ENCODE measurements at regions not wholly inside any gene's neighbourhood (a gene's known extent, or its start where the extent isn't known, plus 50 kb on each side); places are given as distances from the start of the nearest gene placed in this dataset.

- ATAC-seq = no peak
- no peaks in the 10 kb centered on the region for H3K4me1 Mint-ChIP-seq
Measured at GRCh38 chr5:97554977-97555643, 372.1 kb upstream of the RIOK2 start.

GRCh38 chr5:97555644-97555981 lies 372.6 kb upstream of the RIOK2 start:
- H3K36me3 ChIP-seq (ENCODE audit: control insufficient read depth, insufficient read depth, low read length) = no peaks in the 10 kb centered on the region
- no peak for TF ChIP-seq CTCF (IDR thresholded peaks at IDR 0.05)
- intact Hi-C loops (cut with micrococcal nuclease) = no loop called here
- H3K4me1 ChIP-seq (ENCODE audit: control insufficient read depth, insufficient read depth, low read length) = no peaks in the 10 kb centered on the region
- H3K27me3 Mint-ChIP-seq (ENCODE audit: low read depth in 2 of 2) = no peaks in the 10 kb centered on the region
- no peak overlapping the region for H3K4me3 Mint-ChIP-seq
- no peaks in the 10 kb centered on the region for H3K9me3 ChIP-seq (ENCODE audit: control insufficient read depth, insufficient read depth, low read length)
- no peak overlapping the region for H3K4me3 ChIP-seq (ENCODE audit: low read length)
- H3K27ac Mint-ChIP-seq = no peak overlapping the region
- WGBS (ENCODE audit: insufficient coverage) = 91% methylated on average over 1 of the region's 1 CpG
- no peaks in the 10 kb centered on the region for H3K36me3 Mint-ChIP-seq
- no peaks in the 10 kb centered on the region for H3K27me3 ChIP-seq (ENCODE audit: control insufficient read depth, insufficient read depth, low read length)
- no peaks in the 10 kb centered on the region for H3K4me1 Mint-ChIP-seq
- no peak for ATAC-seq
- no peak overlapping the region for H3K27ac ChIP-seq (ENCODE audit: low read length)
- DNase-seq = no peak
- H3K9me3 Mint-ChIP-seq = no peaks in the 10 kb centered on the region

More at GRCh38 chr5:97554977-97555643, 372.1 kb upstream of the RIOK2 start:
- H3K9me3 Mint-ChIP-seq = no peaks in the 10 kb centered on the region
- no peak for DNase-seq
- H3K27ac Mint-ChIP-seq = no peak overlapping the region
- 72% methylated on average over 3 of the region's 4 CpGs for WGBS (ENCODE audit: insufficient coverage)
- intact Hi-C loops (cut with micrococcal nuclease) = no loop called here
- H3K36me3 Mint-ChIP-seq = no peaks in the 10 kb centered on the region
- H3K27ac ChIP-seq (ENCODE audit: low read length) = no peak overlapping the region
- H3K4me3 Mint-ChIP-seq = no peak overlapping the region
- H3K4me1 ChIP-seq (ENCODE audit: control insufficient read depth, insufficient read depth, low read length) = no peaks in the 10 kb centered on the region
- no peaks in the 10 kb centered on the region for H3K27me3 ChIP-seq (ENCODE audit: control insufficient read depth, insufficient read depth, low read length)
- no peaks in the 10 kb centered on the region for H3K27me3 Mint-ChIP-seq (ENCODE audit: low read depth in 2 of 2)
- no peaks in the 10 kb centered on the region for H3K9me3 ChIP-seq (ENCODE audit: control insufficient read depth, insufficient read depth, low read length)
- no peak for TF ChIP-seq CTCF (IDR thresholded peaks at IDR 0.05)
- no peaks in the 10 kb centered on the region for H3K36me3 ChIP-seq (ENCODE audit: control insufficient read depth, insufficient read depth, low read length)
- no peak overlapping the region for H3K4me3 ChIP-seq (ENCODE audit: low read length)

GRCh38 chr5:97559827-97560598 lies 377.0 kb upstream of the RIOK2 start:
- Mint-ChIP-seq H3K4me1 (no peaks in the 10 kb centered on the region), H3K4me3 (no peak overlapping the region), H3K36me3 (no peaks in the 10 kb centered on the region), H3K27ac (no peak overlapping the region), H3K9me3 (peaks cover 2 to 3% of the 10 kb centered on the region in 2 donors), H3K27me3 (ENCODE audit: low read depth in 2 of 2) (peaks cover 0 to 4% of the 10 kb centered on the region in 2 donors)
- DNase-seq = no peak
- TF ChIP-seq CTCF (IDR thresholded peaks at IDR 0.05) = no peak
- H3K27me3 ChIP-seq (ENCODE audit: control insufficient read depth, insufficient read depth, low read length) = no peaks in the 10 kb centered on the region
- ATAC-seq = no peak
- WGBS (ENCODE audit: insufficient coverage) = 83% methylated on average over 3 of the region's 3 CpGs
- H3K27ac ChIP-seq (ENCODE audit: low read length) = no peak overlapping the region
- intact Hi-C loops (cut with micrococcal nuclease) = no loop called here
- H3K4me1 ChIP-seq (ENCODE audit: control insufficient read depth, insufficient read depth, low read length) = no peaks in the 10 kb centered on the region
- H3K36me3 ChIP-seq (ENCODE audit: control insufficient read depth, insufficient read depth, low read length) = no peaks in the 10 kb centered on the region
- no peak overlapping the region for H3K4me3 ChIP-seq (ENCODE audit: low read length)
- no peaks in the 10 kb centered on the region for H3K9me3 ChIP-seq (ENCODE audit: control insufficient read depth, insufficient read depth, low read length)
